22Rv1 (cell line): ENCODE measurements at regions not wholly inside any gene's neighbourhood (a gene's known extent, or its start where the extent isn't known, plus 50 kb on each side); places are given as distances from the start of the nearest gene placed in this dataset.

Source experiments
- H3K27ac ChIP-seq: fragments of 450-650 bp; 2 replicates; pipeline ENCODE4 v1.5.1; 2017
- ZFX ChIP-seq: fragments of 450-650 bp; IDR thresholded peaks from 2 replicates; pipeline ENCODE4 v1.6.1; 2017; ENCODE audit warnings: antibody characterized with exemption, borderline replicate concordance
- TF ChIP-seq, protein P1 (sequence below): fragments of 450-650 bp; IDR thresholded peaks from 2 replicates; pipeline ENCODE4 v1.5.1; 2017; ENCODE audit warnings: mild to moderate bottlenecking

DNA sequence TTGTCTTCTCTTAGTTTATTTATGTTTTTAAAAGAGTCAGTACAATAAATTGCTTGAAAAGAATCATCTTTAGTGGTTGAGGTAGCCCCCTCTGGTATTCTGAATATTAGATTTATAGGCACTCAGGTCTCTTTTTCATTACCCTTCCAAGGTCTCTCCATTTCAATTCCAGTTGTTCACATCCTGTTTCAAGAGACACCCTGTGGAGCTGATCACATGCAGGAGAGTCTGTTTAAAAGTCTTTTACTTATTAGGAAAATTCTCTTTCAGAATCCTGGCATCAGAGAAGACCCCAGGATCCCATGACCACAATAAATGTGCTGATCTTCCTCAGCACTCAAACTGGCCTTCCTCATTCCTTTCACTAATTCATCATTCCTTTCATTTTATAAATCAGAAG lies 195.7 kb downstream of the ZIC4 start:
- no peak for TF ChIP-seq ZFX
- TF ChIP-seq, protein P1, sequence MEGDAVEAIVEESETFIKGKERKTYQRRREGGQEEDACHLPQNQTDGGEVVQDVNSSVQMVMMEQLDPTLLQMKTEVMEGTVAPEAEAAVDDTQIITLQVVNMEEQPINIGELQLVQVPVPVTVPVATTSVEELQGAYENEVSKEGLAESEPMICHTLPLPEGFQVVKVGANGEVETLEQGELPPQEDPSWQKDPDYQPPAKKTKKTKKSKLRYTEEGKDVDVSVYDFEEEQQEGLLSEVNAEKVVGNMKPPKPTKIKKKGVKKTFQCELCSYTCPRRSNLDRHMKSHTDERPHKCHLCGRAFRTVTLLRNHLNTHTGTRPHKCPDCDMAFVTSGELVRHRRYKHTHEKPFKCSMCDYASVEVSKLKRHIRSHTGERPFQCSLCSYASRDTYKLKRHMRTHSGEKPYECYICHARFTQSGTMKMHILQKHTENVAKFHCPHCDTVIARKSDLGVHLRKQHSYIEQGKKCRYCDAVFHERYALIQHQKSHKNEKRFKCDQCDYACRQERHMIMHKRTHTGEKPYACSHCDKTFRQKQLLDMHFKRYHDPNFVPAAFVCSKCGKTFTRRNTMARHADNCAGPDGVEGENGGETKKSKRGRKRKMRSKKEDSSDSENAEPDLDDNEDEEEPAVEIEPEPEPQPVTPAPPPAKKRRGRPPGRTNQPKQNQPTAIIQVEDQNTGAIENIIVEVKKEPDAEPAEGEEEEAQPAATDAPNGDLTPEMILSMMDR: no peak
- H3K27ac ChIP-seq: no peak overlapping the region

DNA sequence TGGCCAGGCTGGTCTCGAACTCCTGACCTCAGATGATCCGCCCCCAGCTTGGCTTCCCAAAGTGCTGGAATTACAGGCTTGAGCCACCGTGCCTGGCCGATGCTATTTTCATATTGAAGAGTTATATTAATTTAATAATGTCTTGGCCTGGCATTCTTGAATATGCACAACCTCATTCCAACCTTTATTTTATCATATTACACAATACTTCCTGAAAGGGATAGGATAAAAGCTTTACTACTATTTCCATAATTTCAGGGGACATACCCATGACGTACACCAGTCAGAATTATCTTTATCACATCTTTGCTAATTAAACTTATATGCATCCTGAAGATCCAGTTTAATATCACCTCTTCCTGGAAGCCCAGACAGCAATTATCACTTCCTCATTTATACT lies 205.3 kb downstream of the ZIC4 start:
- H3K27ac ChIP-seq: no peak overlapping the region
- TF ChIP-seq, protein P1: no peak
- TF ChIP-seq ZFX: no peak

DNA sequence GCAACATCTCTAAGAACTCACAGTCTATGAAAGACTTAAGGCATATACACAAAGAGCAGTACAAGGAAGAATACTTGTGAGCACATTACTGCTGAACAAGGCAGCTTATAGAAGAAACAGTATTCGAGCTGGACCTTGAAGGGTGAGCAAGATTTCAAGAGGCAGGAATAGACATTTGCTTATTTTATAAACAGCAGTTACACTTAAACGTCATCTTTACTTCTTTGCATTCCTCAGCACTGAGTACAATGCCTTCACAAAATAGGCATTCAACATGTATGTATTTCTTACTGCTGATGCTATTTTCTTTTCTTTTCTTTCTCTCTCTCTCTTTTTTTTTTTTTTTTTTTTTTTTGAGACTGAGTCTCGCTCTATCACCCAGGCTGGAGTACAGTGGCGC lies 205.8 kb downstream of the ZIC4 start:
- no peak overlapping the region for H3K27ac ChIP-seq

DNA sequence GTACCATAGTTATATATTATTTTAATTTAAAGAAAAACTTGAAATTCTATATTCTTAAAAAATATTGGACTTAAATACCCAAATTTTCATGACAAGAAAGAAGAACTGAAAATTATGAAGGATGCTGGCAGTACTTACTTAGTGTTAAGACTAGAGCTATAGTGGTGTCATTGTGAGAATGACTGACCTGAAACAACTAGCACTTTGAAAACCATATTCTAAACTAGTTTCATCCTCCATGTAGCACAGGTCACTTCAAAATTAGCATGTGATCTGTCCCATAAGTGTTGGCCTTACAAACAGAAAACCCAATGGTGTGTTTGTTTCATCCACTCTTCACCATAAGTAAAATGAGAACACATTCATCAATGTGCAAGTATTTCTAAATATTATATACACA lies 208.6 kb downstream of the ZIC4 start:
- no peak overlapping the region for H3K27ac ChIP-seq
- no peak for TF ChIP-seq ZFX
- TF ChIP-seq, protein P1: no peak

More for the DNA sequence above, 205.8 kb downstream of the ZIC4 start:
- TF ChIP-seq, protein P1: no peak
- no peak for TF ChIP-seq ZFX

DNA sequence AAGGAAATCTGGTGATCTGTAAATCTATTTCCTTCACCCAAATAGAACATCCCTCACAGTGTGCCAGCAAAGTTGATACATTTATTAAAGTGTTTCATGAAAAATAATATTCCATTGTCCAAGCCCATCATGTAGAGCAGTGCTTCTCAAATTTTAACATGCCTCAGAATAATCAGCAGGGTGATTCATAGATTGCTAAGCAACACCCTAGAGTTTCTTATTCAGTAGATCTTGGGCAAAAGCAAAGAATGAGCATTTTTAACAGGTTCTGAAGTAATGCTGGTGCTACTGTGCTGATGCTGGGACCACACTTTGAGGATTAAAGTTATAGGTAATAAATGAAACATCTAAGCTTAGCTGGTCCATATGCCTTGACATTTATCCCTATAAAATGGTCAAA lies 210.5 kb downstream of the ZIC4 start:
- no peak for TF ChIP-seq ZFX
- TF ChIP-seq, protein P1: no peak

DNA sequence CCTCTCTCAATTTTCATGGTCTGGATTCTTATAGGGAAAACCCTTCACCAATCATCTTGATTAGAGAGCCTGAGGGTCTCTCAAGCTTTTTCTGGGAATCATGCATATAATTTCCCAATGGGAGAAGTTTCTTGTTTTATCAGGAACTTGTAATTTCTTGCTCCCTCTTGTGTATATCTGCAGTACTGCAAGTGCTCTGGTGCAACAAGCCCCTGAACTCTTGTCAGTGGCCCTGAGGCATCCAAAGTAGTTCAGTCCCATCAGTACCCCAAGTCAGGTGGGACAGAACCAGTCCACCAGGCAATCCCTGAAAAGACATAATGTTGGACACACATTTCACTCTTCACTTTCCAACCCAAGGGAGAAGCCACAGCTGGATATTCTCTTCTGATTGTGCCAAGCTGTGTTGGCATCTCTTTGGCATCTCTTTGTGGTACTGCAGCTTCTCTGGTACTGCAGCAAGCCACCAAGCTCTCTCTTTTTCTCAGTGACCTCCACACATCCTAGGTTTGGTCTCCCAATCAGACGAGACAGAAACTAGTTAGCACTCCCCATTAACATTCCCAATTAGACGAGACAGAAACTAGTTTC lies 214.5 kb downstream of the ZIC4 start:
- H3K27ac ChIP-seq: no peak overlapping the region
- no peak for TF ChIP-seq ZFX
- TF ChIP-seq, protein P1: peak; percentile 76

More for the DNA sequence above, 210.5 kb downstream of the ZIC4 start:
- no peak overlapping the region for H3K27ac ChIP-seq

DNA sequence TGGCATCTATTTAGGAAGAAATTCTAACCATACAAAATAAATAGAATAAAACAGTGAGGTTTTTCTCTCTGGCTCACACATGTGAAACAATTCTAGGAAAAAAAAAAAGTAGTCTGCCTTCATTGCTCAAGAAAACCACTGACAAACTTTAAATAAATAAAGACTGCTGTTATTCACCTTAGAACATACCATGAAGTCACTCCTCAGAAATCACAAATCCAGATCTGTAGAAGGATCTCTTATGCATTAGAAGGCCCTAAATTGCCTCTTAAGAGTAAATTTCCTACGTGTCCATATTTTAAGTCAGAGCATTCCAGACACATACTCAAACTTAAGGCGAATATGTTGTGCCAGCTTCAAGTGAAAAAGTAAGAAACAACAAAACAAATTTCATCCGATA lies 217.3 kb downstream of the ZIC4 start:
- H3K27ac ChIP-seq: no peak overlapping the region
- TF ChIP-seq, protein P1: no peak
- no peak for TF ChIP-seq ZFX
